ENCODE measurements at regions not wholly inside any gene's neighbourhood (a gene's known extent, or its start where the extent isn't known, plus 50 kb on each side); places are given as distances from the start of the nearest gene placed in this dataset.

- TF ChIP-seq CTCF (IDR thresholded peaks at IDR 0.05; ENCODE audit: low read depth, low read length, missing input control) = no peak
- no peak for TF ChIP-seq ZBTB33 (IDR thresholded peaks at IDR 0.05)
- TF ChIP-seq, protein P1, sequence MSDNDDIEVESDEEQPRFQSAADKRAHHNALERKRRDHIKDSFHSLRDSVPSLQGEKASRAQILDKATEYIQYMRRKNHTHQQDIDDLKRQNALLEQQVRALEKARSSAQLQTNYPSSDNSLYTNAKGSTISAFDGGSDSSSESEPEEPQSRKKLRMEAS (IDR thresholded peaks at IDR 0.05) = no peak
- TF ChIP-seq TAF1 (conservative IDR thresholded peaks at IDR 0.05) = no peak
- no peak for TF ChIP-seq RAD21 (IDR thresholded peaks at IDR 0.05)
- no peak for TF ChIP-seq ATF3 (IDR thresholded peaks at IDR 0.05)
- no peak for TF ChIP-seq HNF4A (conservative IDR thresholded peaks at IDR 0.05)
- TF ChIP-seq REST (IDR thresholded peaks at IDR 0.05) = no peak
- no peak for TF ChIP-seq JUND (IDR thresholded peaks at IDR 0.05)
- TF ChIP-seq YY1 (IDR thresholded peaks at IDR 0.05) = no peak
- TF ChIP-seq RXRA (IDR thresholded peaks at IDR 0.05) = no peak
- no peak for TF ChIP-seq GABPA (IDR thresholded peaks at IDR 0.05 in 1 of 2, conservative IDR thresholded peaks at IDR 0.05 in 1 of 2)
Observed at GRCh38 chr14:104294983-104295680, 156.7 kb downstream of the KIF26A start.
